ENCODE measurements at regions not wholly inside any gene's neighbourhood (a gene's known extent, or its start where the extent isn't known, plus 50 kb on each side); places are given as distances from the start of the nearest gene placed in this dataset.

DNA sequence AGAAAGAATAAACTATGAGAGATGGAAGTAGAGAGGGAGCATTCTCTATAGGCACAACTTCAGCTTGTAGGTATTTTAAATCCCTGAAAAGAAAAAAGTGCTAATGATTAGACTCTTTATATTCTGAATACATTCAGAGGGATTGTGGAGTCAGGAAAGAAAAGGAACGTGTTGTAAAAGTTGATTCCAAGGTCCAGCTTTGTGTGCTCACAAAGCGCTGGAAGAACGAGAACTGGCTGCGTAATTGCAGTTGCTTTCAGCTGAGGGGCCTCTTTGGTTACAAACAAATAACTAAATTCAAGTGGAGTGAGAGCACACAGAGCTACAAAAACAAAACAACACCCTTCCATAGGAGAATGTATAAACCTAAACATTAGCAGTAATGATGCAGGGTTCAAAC lies 1040.4 kb upstream of the WWC1 start:
- no peak for TF ChIP-seq EZH2 (IDR thresholded peaks at IDR 0.05)
- no peak for TF ChIP-seq POLR2AphosphoS5 (IDR thresholded peaks at IDR 0.05; ENCODE audit: borderline replicate concordance, low read depth, low read length)
